ENCODE measurements at regions not wholly inside any gene's neighbourhood (a gene's known extent, or its start where the extent isn't known, plus 50 kb on each side); places are given as distances from the start of the nearest gene placed in this dataset.

- Mint-ChIP-seq H3K27me3 (ENCODE audit: unreplicated experiment) (peaks cover 2% of the 10 kb centered on the region), H3K9me3 (ENCODE audit: unreplicated experiment) (no peaks in the 10 kb centered on the region), H3K27ac (ENCODE audit: unreplicated experiment) (no peak overlapping the region), H3K4me3 (ENCODE audit: unreplicated experiment) (no peak overlapping the region), H3K4me1 (ENCODE audit: unreplicated experiment) (no peaks in the 10 kb centered on the region), H3K36me3 (ENCODE audit: low read depth, unreplicated experiment) (no peaks in the 10 kb centered on the region)
- TF ChIP-seq CTCF (IDR thresholded peaks at IDR 0.05; ENCODE audit: unreplicated experiment): no peak
- no peak for DNase-seq (ENCODE audit: low spot score)
Measured at GRCh38 chr10:117876210-117876609, 170.5 kb downstream of the RAB11FIP2 start.

GRCh38 chr10:117878626-117879025, 168.1 kb downstream of the RAB11FIP2 start:
- no peak overlapping the region for H3K4me3 Mint-ChIP-seq (ENCODE audit: unreplicated experiment)
- peaks cover 1% of the 10 kb centered on the region for H3K27me3 Mint-ChIP-seq (ENCODE audit: unreplicated experiment)
- H3K4me1 Mint-ChIP-seq (ENCODE audit: unreplicated experiment): no peaks in the 10 kb centered on the region
- no peaks in the 10 kb centered on the region for H3K36me3 Mint-ChIP-seq (ENCODE audit: low read depth, unreplicated experiment)
- DNase-seq (ENCODE audit: low spot score): no peak
- no peak overlapping the region for H3K27ac Mint-ChIP-seq (ENCODE audit: unreplicated experiment)
- no peak for TF ChIP-seq CTCF (IDR thresholded peaks at IDR 0.05; ENCODE audit: unreplicated experiment)
- H3K9me3 Mint-ChIP-seq (ENCODE audit: unreplicated experiment): no peaks in the 10 kb centered on the region

- no peak overlapping the region for H3K27ac Mint-ChIP-seq (ENCODE audit: unreplicated experiment)
- DNase-seq (ENCODE audit: low spot score): no peak
- no peaks in the 10 kb centered on the region for H3K9me3 Mint-ChIP-seq (ENCODE audit: unreplicated experiment)
- no peaks in the 10 kb centered on the region for H3K27me3 Mint-ChIP-seq (ENCODE audit: unreplicated experiment)
- no peaks in the 10 kb centered on the region for H3K36me3 Mint-ChIP-seq (ENCODE audit: low read depth, unreplicated experiment)
- no peaks in the 10 kb centered on the region for H3K4me1 Mint-ChIP-seq (ENCODE audit: unreplicated experiment)
- TF ChIP-seq CTCF (IDR thresholded peaks at IDR 0.05; ENCODE audit: unreplicated experiment): no peak
- H3K4me3 Mint-ChIP-seq (ENCODE audit: unreplicated experiment): no peak overlapping the region
Measured at GRCh38 chr10:117884093-117884492, 162.6 kb downstream of the RAB11FIP2 start.

- no peaks in the 10 kb centered on the region for H3K9me3 Mint-ChIP-seq (ENCODE audit: unreplicated experiment)
- TF ChIP-seq CTCF (IDR thresholded peaks at IDR 0.05; ENCODE audit: unreplicated experiment): no peak
- DNase-seq (ENCODE audit: low spot score): no peak
- H3K27me3 Mint-ChIP-seq (ENCODE audit: unreplicated experiment): no peaks in the 10 kb centered on the region
- no peaks in the 10 kb centered on the region for H3K36me3 Mint-ChIP-seq (ENCODE audit: low read depth, unreplicated experiment)
- H3K4me3 Mint-ChIP-seq (ENCODE audit: unreplicated experiment): no peak overlapping the region
- no peak overlapping the region for H3K27ac Mint-ChIP-seq (ENCODE audit: unreplicated experiment)
- no peaks in the 10 kb centered on the region for H3K4me1 Mint-ChIP-seq (ENCODE audit: unreplicated experiment)
Measured at GRCh38 chr10:117884592-117884991, 162.1 kb downstream of the RAB11FIP2 start.

GRCh38 chr10:117885206-117885829, 161.4 kb downstream of the RAB11FIP2 start:
- H3K27ac Mint-ChIP-seq (ENCODE audit: unreplicated experiment): no peak overlapping the region
- no peak for TF ChIP-seq CTCF (IDR thresholded peaks at IDR 0.05; ENCODE audit: unreplicated experiment)
- H3K27me3 Mint-ChIP-seq (ENCODE audit: unreplicated experiment): no peaks in the 10 kb centered on the region
- H3K9me3 Mint-ChIP-seq (ENCODE audit: unreplicated experiment): no peaks in the 10 kb centered on the region
- H3K4me3 Mint-ChIP-seq (ENCODE audit: unreplicated experiment): no peak overlapping the region
- no peaks in the 10 kb centered on the region for H3K4me1 Mint-ChIP-seq (ENCODE audit: unreplicated experiment)
- no peaks in the 10 kb centered on the region for H3K36me3 Mint-ChIP-seq (ENCODE audit: low read depth, unreplicated experiment)
- no peak for DNase-seq (ENCODE audit: low spot score)

All from endothelial cell (in vitro differentiated cells).